ENCODE measurements at regions not wholly inside any gene's neighbourhood (a gene's known extent, or its start where the extent isn't known, plus 50 kb on each side); places are given as distances from the start of the nearest gene placed in this dataset.

DNA sequence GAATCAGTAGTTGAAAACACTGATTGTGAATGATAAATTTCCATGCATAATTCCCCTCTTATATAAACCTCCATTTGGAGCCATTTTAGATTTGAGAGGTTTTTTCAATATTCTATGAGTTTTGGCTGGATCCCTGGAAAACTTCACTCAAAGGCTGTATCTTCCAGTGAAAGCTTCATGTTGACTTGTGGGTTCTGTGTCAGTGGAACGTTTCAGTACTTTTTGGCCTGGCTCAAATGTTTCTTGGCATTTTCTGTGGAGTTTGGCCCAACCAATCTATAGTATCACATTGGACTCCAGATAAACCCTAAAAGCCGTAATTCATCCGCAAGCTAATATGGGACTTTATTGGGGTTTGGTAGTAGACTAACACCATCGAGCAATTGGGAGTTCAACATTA lies 172.6 kb upstream of the PRPS1L1 start:
- DNase-seq (ENCODE audit: low read depth, low spot score) = no peak

DNA sequence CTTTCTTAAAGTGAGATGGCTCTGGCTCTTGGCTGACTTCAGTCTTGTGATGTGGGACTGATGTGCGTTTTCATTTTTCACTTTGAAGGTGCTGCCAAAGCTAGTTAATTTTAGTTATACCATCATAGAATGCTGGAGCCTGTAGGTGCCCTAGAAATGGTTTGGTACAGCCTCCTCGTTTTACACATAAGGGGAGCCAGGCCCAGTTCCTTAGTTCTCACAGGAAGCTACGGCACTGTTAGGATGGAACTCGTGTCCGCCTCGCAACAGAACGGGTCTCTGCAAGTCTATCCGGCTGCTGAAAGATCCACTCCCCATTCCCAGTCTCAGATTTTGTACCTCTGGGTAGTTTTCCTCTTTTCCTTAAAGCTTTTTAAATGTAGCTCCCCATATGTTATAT lies 173.2 kb upstream of the PRPS1L1 start:
- no peak for DNase-seq (ENCODE audit: low read depth, low spot score)

DNA sequence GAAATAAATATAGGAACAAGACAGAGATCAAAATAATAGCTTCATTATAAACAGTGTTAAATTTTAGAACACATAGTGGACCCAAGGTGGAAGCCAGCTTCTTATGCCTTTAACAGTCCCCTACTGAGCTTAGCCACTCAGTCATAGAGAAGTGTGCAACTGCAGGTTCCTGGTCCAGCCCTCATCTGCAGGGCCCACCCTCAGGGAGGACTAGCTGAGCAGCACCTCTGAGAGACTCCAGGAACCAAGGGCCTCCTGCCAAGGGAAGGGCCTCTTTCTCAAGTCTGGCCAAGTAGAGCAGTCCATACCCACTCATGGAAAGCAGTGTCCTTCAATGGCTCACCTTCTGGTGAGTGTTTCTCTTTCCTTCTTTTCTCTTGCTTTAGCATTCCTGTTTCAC lies 173.7 kb upstream of the PRPS1L1 start:
- no peak for DNase-seq (ENCODE audit: low read depth, low spot score)

DNA sequence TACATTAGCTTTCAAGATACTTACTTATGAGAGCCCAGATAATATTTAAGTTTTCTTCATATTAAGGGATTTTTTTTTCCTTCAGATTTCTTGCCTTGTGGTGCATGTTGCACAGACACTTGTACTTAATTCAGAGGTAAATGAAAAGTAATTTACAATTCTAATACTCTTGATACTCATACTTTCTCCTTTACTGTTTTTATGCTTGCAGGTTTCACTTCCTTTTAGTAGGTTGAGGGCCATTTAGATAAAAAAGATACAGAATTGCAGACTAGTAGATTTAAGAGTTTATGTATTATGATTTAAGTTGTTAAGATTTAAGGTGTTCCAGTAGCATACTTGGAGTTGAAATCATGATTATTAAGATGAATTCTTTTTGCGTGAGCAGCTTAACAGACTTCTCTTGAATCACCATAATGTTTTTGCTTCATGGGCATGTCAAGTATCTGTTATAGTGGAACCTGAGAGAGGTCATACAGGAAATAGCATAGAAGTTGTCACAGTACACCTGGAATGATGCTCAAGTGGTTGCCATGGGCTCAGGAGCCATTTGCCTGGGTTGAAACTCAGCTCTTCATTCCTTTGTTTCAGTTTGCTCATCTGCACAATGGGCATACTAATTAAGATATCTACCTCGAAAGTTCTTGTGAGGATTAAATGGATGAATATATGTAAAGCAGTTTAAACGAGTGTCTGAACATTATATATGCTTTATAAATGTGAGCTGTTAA lies 174.8 kb upstream of the PRPS1L1 start:
- DNase-seq (ENCODE audit: low read depth, low spot score) = no peak

DNA sequence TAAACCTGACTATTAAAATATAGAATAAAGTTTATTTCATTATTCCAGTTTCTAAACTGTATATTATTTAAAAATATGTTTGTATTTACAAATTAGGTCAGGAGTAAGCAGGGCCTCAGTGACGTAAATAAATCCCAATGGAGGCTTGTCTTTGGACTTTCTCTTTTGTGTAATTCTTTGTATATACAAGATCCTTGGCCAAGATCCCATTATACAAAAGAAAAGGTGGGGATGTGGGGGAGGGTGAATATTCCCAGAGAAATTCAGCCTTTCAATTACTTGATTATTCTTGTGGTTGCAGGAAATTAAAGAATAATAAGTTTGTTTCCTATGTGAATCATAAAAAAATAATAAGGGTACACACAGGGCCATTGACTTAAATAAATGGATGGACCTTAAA lies 178.7 kb upstream of the PRPS1L1 start:
- no peak for DNase-seq (ENCODE audit: low read depth, low spot score)

DNA sequence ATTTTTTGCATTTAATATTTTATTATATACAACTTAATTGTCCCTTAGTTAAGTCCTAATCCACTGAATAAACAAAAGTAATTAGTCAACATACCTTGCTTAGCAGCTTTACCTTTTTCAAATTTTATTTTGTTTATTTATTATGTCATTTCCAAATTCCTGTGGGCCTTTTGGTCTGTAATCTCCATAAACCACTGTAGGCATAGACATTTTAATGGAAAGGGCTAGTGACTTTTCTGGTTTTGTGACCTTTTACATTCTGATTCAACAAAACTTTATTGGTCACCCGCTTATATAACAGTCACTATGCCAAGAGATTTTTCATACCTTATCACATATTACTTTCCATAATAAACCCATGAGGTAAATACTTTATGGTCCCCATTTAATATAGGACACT lies 181.3 kb upstream of the PRPS1L1 start:
- no peak for DNase-seq (ENCODE audit: low read depth, low spot score)

DNA sequence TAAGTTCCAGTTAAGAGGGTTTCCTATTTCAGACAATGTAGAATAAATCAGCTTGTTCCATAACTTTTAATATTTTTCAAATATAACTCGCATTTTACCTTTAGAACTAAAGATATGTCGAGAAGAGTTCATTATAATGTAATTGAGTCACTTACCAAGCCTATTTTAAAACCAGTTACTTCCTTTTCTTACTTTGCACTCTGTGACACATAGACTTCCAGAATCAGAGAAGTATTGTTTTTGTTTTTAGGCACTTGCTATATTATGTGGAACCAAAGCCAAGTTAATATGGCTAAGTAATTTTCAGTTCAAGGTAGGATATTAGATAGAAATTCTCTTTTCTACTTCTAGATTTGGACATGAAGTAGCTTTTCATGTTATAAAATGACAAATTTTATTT lies 182.7 kb upstream of the PRPS1L1 start:
- DNase-seq (ENCODE audit: low read depth, low spot score) = no peak

DNA sequence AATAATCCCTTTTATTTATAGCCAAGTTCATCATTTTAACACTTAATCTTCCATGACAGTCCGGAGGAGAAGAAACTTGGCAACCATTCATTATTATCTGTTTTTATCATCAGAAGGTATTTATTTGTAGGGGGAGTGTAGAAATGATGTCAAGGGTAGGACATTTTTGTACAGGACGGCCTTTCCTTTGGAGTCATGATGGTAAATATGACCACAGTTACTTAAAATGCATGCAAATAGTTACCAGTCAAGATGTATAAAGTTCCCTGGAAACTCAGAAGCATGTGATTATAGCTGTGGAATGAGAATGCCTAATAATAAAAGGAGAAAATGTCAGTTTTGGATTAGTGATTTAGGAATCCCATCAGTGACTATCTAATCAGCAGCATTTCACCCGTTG lies 183.1 kb upstream of the PRPS1L1 start:
- no peak for DNase-seq (ENCODE audit: low read depth, low spot score)

DNA sequence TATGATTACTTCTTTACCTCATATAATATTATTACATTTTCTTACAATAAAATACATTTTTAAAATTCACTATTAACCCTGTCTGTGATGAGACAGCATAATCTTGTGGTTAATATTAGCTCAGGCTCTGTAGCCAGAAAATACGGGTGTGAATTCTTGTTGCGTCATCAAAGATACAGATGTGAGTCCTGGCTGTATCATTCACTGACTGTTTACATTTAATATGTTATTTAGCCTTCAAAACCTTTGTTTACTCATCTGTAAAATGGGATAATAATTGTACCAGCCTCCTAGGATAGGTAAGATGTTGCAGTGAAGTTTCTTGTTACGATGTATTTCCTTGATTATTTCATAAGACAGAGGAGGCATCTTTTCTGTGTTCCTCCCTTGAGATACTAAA lies 184.7 kb upstream of the PRPS1L1 start:
- no peak for DNase-seq (ENCODE audit: low read depth, low spot score)

DNA sequence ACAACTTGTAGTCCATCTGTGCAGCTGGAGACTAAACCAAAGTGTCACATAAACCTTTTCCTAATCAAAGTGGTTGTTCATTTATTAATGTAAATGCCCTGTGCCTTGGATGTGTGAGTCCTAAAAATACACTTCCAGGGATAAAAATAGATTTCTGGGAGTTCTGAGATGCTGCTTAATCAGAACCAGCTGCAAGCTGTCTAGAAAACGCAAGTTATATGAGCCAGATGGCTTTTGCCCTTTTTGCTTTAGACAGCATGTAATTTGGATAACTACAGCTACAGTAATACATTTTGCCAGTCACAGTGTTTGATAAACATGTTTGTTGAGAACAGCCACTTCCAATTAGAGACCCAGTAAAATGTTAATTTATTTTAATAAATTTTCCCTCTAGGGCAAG lies 185.1 kb upstream of the PRPS1L1 start:
- DNase-seq (ENCODE audit: low read depth, low spot score) = no peak

DNA sequence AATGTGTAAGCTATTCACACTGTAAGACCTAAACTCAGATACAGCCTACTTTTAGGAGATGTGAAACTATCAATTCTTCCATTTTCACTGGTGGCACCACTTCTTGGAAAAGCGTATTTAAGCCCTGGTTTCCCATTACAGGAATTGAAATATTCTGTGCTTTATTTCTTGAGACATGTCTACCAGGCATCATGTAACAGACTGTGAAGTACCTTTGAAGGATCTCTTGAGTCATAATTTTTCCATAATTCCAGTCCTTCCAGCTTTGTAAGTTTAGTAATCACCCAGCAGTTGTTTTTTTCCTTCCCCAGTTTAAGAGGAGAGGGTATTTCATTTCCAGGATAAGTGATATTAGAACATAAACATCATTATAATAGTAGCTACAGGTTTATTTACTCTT lies 186.0 kb upstream of the PRPS1L1 start:
- DNase-seq (ENCODE audit: low read depth, low spot score) = no peak

DNA sequence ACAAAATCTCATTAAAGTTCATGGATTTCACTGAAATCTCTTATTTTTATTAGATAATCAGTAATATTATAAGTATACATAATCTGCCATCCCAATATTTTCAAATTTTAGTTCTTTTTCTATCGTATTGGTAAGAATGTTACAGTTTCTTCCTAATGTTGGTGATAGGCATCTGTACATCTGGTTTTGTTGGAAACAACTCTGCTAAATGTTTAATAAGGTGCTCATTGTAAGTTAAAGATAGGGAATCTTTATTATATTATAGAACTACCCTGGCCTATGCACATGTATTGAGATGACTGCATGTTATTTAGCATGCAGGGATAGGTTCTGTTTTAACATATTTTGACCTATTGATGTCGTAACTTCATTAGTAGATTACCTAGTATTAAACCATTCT lies 188.6 kb upstream of the PRPS1L1 start:
- no peak for DNase-seq (ENCODE audit: low read depth, low spot score)

DNA sequence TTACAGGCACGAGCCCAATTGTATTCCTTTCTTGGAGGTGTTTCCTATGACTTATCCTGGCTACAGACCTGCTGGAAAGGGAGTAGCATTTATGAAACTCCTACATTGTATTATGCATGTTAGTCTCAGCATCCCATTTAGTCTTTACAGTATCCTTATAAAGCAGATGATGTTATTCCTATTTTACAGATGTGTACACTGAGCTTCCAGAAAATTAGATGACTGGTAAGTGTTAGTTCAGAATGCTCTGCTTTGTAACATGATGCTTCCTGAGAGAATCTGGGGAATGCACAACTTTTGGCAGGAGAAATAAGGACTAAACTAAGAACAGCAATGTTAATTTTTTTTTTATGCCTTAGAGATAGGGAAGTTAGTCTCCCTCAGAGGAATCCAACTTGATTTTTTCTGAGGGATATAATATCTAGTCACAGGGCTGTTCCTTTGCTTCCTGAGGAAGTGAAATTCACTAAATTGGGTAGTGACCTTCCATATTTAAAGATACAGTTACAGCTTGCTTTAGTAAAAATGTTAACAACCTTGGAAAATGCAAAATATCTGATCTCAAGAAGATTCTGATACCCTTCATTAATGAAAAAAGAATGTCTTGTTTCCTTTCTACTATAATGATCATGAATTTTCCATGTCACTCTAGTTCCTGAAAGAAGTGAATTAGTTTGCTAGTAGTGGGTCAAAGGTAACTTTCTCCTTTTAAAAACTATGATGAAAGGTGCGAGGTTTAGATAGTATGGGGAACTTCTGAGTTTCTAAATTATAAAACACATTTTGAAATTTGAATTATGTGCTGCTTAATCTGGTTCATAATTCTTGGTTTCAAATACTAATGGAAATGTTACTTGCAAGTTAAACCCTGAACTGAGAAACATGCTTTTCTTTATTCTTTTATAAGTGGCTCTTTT lies 194.0 kb upstream of the PRPS1L1 start:
- no peak for DNase-seq (ENCODE audit: low read depth, low spot score)

DNA sequence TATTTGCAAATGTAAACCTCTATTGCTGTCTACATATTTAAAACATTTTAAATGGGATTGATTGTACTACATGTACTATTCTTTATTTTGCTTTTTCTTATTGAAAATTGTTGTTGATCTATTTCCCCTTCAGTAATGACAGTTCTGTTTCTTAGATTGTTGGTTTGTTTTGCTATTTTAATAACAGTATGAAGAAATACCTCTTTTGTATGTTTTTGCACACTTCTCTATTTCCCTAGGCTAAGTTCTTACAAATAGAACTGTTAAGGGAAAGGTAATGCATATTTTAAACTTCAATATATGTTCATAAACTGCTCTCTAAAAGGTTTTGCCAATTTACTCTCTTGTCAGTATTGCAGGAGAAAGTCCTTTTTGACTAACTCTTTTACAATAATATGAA lies 195.0 kb upstream of the PRPS1L1 start:
- no peak for DNase-seq (ENCODE audit: low read depth, low spot score)

DNA sequence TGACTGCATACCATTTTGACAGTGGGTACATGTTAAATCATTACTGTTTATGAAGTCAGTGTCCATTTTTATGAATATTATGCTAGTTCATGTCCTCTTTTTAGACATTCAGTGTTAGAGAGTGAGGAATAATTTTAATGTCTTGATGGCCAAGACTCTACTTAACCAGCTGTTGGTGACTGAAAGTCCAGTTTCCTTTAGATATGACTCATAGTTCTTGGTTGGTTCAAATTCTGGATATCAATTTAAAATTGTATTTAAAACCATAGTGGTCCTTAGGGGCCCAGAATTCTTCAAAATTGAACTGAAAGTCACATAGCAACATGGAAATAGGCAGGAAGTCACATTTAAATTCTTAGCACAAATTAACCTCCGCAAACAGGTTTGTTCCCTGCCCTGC lies 196.5 kb upstream of the PRPS1L1 start:
- DNase-seq (ENCODE audit: low read depth, low spot score) = no peak

DNA sequence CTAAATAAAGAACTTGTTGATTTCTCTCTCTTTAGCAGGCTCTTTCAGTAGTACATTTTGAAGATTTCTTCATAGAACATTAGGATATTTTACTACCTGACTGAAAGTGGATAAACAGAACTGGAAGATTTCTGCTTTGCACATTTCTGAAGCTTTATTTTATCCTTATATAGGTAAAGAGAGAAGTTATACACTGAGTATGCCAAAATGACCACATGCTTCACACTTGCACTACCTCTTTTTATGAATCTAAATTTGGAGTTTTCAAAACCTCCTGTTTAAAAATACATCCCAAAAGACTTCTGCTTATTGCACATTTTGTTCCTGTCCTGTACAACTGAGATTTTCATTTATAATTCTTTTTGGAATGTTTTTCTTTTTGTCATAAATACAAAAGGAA lies 197.4 kb upstream of the PRPS1L1 start:
- no peak for DNase-seq (ENCODE audit: low read depth, low spot score)

DNA sequence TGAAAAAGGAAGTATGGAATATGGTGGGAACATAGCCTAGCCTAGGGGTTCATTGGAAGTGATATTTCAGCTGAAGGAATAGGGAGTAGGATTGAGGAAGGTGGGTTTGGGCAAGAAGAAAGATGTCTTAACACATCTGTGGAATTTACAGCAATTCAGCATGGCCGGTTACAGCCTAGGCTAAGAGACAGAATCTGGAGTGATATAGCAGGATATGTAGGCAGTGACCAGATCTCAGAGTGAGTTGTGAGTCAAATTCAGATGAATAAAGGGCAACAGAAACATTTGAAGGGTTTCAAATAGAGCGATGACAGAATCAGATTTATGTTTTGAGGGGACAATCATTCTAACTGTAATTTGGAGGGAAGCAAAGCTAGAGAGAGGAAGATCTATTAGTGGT lies 199.0 kb upstream of the PRPS1L1 start:
- no peak for DNase-seq (ENCODE audit: low read depth, low spot score)

DNA sequence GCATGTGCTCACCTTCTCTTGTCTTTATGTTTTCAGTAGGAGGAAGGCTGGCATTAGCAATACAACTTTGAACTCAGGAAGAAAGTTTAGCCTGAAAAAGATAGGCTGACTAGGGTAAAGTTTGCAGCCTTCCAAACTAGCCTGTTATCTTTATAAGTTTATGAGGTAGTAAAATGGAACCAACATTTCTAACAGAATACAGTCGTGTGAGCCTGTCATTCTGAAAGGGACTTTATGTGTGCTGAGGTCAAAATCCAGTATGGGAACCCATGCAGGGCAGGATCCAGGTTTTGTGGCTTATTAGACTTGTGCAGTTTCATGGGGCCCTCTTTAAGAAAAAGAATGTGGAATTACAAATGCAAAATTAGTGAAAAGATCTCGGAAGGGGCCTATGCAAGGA lies 201.0 kb upstream of the PRPS1L1 start:
- DNase-seq (ENCODE audit: low read depth, low spot score) = no peak

DNA sequence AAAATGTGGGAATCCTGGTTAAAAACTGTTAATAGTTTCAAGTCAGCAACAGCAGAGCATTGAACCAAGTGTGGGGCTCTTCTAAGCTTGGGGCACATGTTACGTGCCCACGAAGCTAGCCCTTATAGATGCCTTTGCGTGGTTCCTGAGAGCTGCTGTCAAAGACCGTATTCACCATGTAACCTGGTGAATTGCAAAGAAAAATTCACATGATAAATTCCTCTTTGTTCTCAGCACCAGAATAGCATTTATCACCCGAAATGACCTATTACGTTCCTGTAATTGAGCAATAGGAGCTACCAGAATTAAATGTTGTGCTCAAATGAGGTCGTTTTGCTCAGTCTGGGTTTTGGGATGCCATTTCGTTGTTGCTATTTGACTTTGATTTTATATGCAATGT lies 202.6 kb upstream of the PRPS1L1 start:
- DNase-seq (ENCODE audit: low read depth, low spot score) = no peak

DNA sequence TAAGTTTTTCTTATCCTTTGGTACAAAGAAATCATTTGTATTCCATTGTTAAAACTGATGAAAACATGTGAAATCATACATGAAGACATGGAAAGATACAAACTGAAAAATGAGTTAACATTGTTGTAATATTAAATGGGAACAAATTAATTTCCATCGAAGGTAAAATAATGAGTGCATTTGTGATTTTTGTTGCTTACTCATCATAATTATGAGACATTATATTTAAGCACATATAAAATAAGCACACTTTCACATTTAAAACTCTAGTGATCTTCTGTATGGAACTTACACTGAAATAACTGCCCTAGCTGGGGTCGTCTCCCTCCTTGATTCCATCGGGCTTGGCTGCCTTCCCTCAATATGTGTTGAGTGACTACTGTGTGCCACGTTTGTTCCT lies 204.2 kb upstream of the PRPS1L1 start:
- DNase-seq (ENCODE audit: low read depth, low spot score) = no peak

DNA sequence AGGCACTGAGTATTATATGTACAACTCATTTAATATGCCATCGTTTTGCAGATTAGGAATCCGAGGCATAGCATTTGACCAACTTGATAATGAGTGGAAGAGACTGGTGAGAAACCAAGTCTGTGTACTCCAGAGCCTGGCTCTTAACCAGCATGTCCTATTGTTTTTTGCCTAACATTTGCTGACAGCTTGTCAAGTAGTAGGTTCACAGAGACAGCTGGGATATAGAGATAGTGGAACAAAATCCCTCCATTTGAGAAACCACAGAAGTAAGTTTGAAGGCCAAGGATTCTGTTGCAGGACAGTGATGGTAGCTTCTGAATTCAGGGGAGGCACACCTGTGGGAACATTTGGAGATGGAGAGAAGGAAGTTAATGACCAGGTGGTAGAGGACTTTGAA lies 206.9 kb upstream of the PRPS1L1 start:
- no peak for DNase-seq (ENCODE audit: low read depth, low spot score)

DNA sequence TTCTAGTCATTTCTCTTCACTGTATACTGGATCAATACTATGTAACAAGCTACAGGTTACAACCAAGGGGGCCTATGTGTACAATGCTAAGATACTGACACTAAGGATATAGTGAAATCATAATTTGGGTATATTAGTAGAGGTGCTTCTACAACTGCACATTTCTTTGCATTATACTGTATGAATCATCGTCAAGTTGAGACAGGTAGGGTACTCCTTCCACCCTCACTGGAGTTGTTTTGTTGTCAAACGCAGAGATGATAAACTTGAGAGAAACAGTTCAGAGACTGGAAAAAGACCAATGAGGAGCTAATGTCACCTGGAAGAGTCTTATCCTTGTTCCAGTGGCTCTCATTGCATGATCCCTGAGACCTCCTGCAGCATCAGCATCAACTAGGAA lies 208.2 kb upstream of the PRPS1L1 start:
- DNase-seq (ENCODE audit: low read depth, low spot score) = no peak

DNA sequence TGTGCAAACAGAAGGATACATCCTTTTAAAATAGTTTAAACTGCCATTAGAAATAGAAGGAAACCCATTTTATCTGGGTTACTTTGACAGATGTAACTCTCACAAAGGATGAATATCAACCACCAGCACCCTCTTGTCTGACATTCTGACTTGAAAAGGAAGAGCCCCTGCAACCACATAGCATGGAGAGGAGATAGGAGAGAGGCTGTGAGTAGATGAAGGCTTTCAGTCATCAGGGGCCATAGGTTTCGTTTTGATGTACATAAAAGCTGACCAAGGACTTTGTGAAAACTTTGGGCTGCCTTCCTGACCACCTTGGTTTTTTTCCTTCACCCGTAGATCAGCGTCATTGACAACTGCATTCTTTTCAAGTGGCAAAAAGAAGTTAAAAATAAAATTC lies 211.6 kb upstream of the PRPS1L1 start:
- DNase-seq (ENCODE audit: low read depth, low spot score) = no peak
